ENCODE measurements at regions not wholly inside any gene's neighbourhood (a gene's known extent, or its start where the extent isn't known, plus 50 kb on each side); places are given as distances from the start of the nearest gene placed in this dataset.

- no peak for DNase-seq
Observed at GRCh38 chr4:62293551-62293950, 1093.4 kb downstream of the ADGRL3 start.

- no peak for DNase-seq
Observed at GRCh38 chr4:62292911-62293310, 1092.8 kb downstream of the ADGRL3 start.

DNA sequence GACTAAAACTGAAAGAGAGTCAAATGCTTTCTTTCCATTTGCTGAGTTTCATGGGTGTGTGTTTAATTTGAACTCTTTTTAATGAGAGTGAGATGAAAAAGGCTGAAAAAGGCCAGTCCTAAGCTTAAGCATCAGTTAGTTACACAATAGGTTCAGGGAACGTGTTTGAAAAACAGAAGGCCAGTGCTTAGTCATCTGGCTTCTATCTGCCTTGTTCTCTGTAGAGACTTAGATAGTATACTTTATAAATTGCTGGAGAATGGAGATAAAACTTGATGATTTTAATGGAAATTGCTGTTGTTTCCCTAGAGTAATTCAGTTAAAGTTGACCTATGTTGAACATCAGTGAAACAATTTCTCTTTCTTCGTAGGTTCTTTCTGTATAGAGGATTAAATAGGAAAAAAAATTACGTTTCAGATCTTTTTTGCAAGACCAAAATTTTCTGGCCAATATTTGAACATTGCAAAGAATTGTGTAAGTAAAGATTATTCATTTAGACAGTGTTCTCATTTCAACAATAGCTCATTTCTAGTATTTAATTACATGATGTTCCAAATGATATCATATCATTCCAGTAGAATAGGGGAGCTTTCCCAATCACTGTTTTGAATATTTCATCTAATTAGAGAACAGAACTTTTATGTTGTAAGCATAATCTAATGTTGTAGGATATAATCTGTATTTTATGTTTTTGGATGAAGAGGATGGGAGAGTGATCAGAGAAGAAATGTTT, 1088.8 kb downstream of the ADGRL3 start:
- no peak for DNase-seq

- DNase-seq = no peak
Observed at GRCh38 chr4:62285026-62285425, 1084.9 kb downstream of the ADGRL3 start.

DNA sequence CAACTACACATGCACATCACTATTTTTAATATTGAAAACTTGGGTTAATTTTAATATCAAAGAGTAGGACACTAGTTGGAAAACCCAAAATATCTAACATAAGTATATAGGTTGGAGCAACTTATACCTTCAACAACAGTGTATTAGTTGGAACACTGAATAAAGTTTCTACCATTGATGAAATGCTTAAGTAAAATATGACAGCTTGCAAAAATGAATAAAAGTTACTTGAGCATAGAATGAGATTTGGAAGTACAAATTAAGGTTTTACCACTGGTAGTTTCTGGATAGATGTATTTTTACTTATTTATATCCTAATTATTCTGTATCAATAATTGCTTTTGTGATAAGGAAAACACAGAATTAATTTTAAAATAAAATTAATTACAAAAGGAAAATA, 1079.6 kb downstream of the ADGRL3 start:
- DNase-seq = no peak

DNA sequence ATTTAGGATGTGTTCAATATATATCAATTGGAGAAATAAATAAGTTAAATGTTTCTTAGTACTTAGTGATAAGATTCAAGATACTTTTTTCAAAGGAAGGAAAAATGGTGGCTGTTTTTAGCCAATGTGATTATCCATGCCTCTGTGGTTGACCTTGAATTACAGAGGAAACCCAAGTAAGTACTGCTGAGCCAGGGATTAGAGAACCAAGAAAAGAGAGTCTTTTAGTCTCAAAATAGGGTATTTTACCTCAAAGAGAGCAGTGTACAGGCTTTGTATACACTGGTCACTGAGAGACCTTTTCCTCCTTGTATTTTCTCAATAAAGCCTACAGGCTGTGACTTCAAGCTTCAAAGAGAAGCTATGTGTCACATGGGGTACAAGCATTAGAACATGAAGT, 1075.3 kb downstream of the ADGRL3 start:
- DNase-seq = no peak

DNA sequence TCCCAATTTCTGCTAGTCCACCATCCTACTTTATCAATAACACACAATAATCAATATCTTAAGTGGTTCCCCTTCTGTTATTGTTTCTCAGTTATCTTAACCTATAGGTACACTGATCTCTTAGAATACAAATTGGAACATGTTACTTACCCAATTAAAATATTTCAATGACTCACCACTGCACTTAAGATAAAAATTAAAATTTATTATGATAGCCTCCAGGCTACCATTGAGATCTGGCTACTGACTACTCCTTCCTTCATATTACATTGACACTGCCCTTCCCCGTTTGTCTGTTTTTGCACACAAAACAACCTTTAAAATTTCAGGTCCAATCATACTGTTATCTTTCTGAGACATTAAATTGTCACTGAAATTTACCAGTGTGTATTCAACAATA, 1074.7 kb downstream of the ADGRL3 start:
- no peak for DNase-seq

DNA sequence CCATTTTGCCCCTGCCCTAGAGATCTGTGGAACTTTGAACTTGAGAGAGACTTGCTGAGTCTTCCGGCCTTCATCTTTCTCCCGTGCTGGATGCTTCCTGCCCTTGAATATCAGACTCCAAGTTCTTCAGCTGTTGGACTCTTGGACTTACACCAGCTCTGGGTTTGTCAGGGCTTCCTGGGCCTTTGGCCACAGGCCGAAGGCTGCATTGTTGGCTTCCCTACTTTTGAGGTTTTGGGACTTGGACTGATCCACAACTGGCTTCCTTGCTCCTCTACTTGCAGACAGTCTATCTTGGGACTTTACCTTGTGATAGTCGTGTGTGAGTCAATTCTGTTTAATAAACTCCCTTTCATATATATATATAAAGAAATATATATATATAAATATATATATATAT, 1071.0 kb downstream of the ADGRL3 start:
- no peak for DNase-seq

- no peak for DNase-seq
Observed at GRCh38 chr4:62269918-62270317, 1069.8 kb downstream of the ADGRL3 start.

GRCh38 chr4:62263454-62263853, 1063.3 kb downstream of the ADGRL3 start:
- DNase-seq = no peak

DNA sequence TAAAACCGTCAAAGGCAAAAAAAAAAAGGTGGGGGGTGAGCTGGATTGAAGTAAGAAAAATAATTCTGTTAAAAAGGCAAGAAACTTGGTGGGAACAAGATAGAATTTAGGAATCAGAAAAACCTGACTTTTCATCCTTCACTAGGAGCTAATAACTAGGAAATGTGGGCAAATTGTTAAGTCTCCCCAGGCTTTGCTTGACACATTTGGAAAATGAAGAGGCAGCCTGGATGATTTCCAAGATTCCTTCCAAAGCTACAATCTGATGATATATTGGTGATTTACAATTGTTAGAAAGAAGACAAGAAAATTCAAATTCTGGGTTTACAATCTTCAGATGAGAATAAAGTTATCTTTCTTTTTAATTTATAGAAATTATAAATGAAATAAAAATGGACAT, 1062.5 kb downstream of the ADGRL3 start:
- no peak for DNase-seq

- no peak for DNase-seq
Observed at GRCh38 chr4:62260254-62260653, 1060.1 kb downstream of the ADGRL3 start.

DNA sequence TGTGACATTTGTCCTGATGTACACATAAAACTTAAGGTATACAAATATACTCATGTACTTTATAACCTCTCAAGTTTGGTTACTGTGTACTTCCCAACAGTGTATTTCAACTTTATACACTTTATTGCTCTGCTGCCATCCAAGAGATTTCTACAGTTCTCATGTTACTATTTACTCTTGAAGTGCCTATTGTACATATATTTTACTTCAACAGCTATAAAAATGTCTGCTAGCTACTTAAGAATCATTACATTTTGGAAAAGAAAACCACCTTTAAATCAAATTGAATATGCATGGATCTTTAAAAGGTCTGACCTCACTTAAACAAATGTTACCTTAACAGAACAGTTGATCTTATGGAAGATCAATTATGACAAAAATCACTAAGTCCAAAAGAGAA, 1056.4 kb downstream of the ADGRL3 start:
- no peak for DNase-seq

DNA sequence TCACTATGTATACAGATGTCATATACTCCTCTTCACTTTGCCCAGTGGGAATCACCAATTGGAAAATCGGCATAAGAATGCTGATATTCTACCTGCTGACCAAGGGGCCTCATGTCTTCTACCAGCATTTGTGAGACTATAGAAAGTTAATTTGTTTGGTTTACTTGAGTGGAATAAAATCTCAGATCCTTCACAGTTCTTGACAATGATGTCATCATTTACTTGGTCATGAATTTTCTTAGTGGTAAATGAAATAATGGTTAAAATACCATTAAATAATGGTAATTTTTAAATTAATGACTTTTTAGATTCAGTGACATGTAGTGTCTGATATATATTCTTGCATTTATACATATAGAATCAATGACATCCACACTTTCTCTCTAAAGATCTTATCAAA, 1052.6 kb downstream of the ADGRL3 start:
- no peak for DNase-seq

GRCh38 chr4:62250100-62250499, 1050.0 kb downstream of the ADGRL3 start:
- DNase-seq = no peak

GRCh38 chr4:62243895-62244294, 1043.8 kb downstream of the ADGRL3 start:
- DNase-seq = no peak

GRCh38 chr4:62235911-62236310, 1035.8 kb downstream of the ADGRL3 start:
- no peak for DNase-seq

GRCh38 chr4:62232814-62233213, 1032.7 kb downstream of the ADGRL3 start:
- DNase-seq = no peak

GRCh38 chr4:62231994-62232393, 1031.9 kb downstream of the ADGRL3 start:
- DNase-seq = no peak

DNA sequence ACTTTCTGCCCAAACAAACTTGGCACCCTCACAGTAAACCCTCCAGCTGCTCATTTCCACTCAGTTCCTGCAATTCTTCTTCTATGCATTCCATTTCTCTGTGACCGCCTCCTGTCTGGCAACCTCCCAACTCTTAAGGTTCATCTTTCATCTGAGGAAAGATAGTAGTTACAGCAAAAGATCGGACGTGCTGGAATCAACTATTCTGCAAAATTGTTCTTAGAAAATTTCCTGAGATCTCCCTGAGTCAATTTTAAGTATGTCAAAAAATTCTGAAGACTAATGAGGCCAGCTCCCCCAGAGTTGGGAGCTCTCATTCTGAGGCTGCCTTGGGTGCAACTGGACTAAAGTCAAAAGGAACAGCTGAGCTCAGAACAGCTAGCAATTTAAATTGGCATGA, 1026.0 kb downstream of the ADGRL3 start:
- no peak for DNase-seq

DNA sequence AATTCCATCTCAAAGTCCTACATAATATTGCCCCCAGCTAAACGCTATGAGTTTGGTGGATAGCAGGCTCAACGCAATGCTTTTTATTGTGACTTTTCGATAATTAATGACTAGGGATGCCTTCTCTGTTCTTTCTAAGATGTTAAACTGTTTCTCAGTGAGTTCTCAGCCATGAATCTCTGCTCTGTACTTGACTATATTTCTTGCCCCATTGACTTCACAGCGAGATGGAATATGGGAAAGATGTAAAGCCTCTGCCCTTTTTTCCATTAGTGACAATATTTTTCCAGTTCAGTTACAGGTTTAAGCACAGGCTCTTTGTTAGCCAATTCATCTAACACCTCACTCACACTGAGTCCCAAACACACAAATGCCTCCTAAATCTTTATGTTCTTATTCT, 1022.0 kb downstream of the ADGRL3 start:
- DNase-seq = no peak

DNA sequence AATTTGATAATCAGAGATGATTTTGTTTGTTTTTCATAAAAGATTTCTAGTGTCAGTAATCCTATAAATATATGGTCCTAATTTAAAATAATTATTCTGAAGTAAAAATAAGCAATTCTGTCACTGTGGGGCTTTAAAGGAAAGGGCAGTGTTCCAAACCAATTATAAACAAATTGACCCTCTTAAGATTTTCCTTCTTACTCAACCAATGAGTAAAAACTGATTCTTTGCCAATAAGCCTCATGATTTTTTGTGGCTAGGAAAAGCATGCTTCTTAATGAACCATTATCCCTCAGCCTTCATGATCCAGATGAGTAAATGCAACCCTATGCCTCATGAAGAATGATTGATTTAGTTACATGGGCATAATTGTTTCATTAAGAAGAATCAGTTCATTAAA, 1010.4 kb downstream of the ADGRL3 start:
- no peak for DNase-seq

DNA sequence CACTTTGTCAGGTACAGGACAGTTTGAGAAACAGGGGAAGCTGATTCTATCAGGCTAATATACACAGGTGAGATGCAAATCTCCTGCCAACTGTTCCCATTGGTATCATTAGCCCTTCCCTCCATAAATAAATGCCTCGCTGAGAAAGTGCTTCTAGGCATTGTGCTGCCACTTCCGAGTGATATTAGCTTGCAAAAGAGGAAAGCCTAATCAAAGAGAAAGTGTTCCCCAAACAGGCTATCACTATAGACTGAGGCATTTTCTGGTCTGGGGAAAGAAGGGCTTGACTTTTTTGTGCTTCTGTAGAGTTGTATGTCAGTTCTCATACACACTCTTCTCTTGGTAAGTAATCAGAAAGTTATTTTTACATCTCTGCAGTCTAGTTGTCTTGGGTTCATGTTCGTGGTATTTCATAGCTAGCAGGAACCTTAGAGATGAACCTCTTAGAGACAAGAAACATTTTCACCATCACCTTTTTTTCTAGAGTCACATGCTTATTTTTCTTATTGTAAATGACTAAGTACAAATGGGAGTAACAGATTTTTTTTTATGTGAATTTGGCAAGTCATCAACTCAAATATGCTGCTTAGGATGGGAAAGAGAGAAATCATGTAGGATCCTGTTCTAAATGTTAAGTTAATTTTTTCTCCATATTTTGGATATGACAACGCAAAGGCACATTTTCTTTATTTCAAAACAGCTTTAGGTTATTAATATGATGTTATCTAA, 1009.8 kb downstream of the ADGRL3 start:
- no peak for DNase-seq

DNA sequence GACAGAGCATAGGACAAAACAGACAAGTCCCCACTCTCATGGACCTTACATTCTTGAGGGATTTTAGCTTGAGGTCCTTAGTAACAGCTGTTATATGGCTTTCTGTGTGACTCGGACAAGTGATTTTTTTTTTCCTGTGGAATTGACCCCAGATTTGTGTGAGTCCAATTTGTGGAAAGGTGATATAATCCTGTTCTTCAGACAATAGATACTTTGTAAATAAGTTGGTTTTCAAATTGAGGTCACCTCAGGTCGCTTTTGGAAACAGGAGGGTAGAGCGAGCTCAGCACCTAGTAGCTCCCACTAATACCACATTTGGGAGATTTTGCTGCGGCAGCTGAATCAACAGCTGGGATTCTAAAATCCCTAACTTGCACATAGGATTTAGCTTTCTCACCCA, 1008.8 kb downstream of the ADGRL3 start:
- no peak for DNase-seq

DNA sequence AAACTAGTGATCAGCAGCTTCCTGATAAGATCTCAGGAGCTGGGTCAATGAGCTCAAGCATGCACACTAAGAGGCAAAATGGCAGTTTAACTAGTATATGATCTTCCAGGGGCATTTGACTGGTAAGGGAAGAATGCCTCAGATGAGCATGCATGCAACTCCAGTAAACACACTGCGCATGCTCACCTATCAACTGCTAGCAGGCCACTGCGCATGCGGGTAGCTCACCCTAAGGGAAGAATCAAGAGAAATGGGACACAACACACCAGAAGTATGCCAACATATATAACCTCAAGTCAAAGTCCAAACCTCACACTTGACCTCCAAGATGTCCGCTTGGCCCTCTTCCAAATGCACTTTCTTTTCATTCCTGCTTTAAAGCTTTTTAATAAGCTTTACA, 1004.0 kb downstream of the ADGRL3 start:
- no peak for DNase-seq

Measured in NCI-H2227 treated with DMSO at 0.1 percent for 48 hours (cell line).